ENCODE measurements at regions not wholly inside any gene's neighbourhood (a gene's known extent, or its start where the extent isn't known, plus 50 kb on each side); places are given as distances from the start of the nearest gene placed in this dataset.
"Not testable (repeated sequence)": the region's sequence is repeated elsewhere in the genome, so short reads cannot be mapped to it uniquely, and the experiment has no call there.

GRCh38 chr9:750249-750967 lies 91.1 kb upstream of the DMRT1 start:
- Histone ChIP-seq H3K27me3 (replicated peaks in 2 of 5; ENCODE audit: control insufficient read depth in 4 of 5, insufficient read depth in 5 of 5, low read length in 4 of 5) (no peaks in the 10 kb centered on the region), H3K9me3 (ENCODE audit: control extremely low read depth in 1 of 5, control insufficient read depth in 4 of 5, insufficient read depth in 2 of 5, low read depth in 1 of 5, low read length in 4 of 5) (no peaks in the 10 kb centered on the region)
- POLR2A ChIA-PET = no interaction called here

DNA sequence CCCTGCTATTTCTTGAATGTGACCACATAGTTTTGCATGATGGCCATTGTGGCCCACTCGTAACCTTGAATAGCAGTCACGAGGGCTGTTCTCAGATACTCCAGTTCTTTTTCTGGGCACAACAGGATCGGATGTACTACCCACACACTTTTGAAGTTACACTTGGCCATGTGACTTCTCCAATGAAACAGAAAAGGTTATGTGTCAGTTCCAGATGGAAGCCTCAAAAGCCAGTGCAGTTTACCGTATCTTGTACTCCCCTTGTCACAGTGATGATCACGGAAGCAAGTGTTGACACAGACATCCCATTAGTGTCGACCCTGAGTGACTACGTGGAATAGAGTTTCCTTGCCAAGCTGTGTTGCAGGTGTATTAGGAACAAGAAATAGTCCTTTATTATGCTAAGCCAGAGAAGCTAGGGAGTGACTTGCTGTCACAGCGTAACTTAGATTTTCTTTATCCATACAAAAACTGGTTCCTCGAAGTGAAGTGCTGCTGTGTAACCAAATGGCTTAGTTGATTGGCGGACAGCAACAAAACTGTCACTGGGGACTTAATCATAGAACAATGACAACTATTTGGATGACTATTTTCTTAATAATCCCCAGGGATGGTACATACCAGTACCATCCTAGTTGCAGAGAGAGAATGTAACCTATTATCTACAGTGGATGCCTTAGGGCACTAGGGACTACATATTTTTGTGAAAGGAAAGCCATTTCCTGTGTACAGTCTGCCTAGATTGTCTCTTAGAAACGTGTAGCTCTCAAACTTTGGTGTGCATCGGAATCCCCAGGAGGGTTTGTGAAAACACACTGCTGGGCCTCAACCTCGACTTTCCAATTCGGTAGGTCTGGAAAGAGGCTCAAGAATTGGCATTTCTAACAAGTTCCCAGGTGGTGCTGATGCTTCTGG lies 90.1 kb upstream of the DMRT1 start:
- Histone ChIP-seq H3K27me3 (replicated peaks in 2 of 5; ENCODE audit: control insufficient read depth in 4 of 5, insufficient read depth in 5 of 5, low read length in 4 of 5) (no peaks in the 10 kb centered on the region), H3K4me1 (ENCODE audit: control extremely low read depth in 1 of 4, control insufficient read depth in 4 of 4, insufficient read depth in 4 of 4, low read length in 3 of 4) (peaks cover 20 to 65% (median 58%) of the 10 kb centered on the region in 4 experiments), H3K9me3 (ENCODE audit: control extremely low read depth in 1 of 5, control insufficient read depth in 4 of 5, insufficient read depth in 2 of 5, low read depth in 1 of 5, low read length in 4 of 5) (no peaks in the 10 kb centered on the region), H3K27ac (ENCODE audit: insufficient read depth in 1 of 2, low read depth in 1 of 2, low read length in 2 of 2, poor library complexity in 1 of 2, severe bottlenecking in 2 of 2) (no peak overlapping the region), H3K36me3 (ENCODE audit: control insufficient read depth in 4 of 4, insufficient read depth in 4 of 4, low read length in 3 of 4) (peaks cover 0 to 4% (median 0%) of the 10 kb centered on the region in 4 experiments), H3K4me3 (ENCODE audit: control insufficient read depth in 1 of 7, extremely low read depth in 1 of 7, insufficient read depth in 4 of 7, low read depth in 2 of 7, low read length in 6 of 7) (no peak overlapping the region)
- no peak for DNase-seq
- ChIA-PET CTCF (interaction anchor here (0.6 to 15.8 kb wide), 10 partner anchors 8 to 138 kb away, joined by 3 to 231 read pairs (median 4); no protein-coding TSS in a partner anchor), POLR2A (no interaction called here)
- WGBS (ENCODE audit: insufficient coverage) = 79% methylated on average over 14 of the region's 14 CpGs

More at GRCh38 chr9:750249-750967, 91.1 kb upstream of the DMRT1 start:
- WGBS (ENCODE audit: insufficient coverage) = 3% methylated on average over 4 of the region's 7 CpGs
- DNase-seq = peak; percentile 13 to 71 (median 59)
- Histone ChIP-seq H3K4me3 (ENCODE audit: control insufficient read depth in 1 of 7, extremely low read depth in 1 of 7, insufficient read depth in 4 of 7, low read depth in 2 of 7, low read length in 6 of 7) (peak overlapping the region in 3 of 7 experiments; percentile 39 to 52 (median 52)), H3K4me1 (ENCODE audit: control extremely low read depth in 1 of 4, control insufficient read depth in 4 of 4, insufficient read depth in 4 of 4, low read length in 3 of 4) (peaks cover 20 to 63% (median 51%) of the 10 kb centered on the region in 4 experiments), H3K27ac (ENCODE audit: insufficient read depth in 1 of 2, low read depth in 1 of 2, low read length in 2 of 2, poor library complexity in 1 of 2, severe bottlenecking in 2 of 2) (no peak overlapping the region), H3K36me3 (ENCODE audit: control insufficient read depth in 4 of 4, insufficient read depth in 4 of 4, low read length in 3 of 4) (peaks cover 0 to 10% (median 3%) of the 10 kb centered on the region in 4 experiments)
- CTCF ChIA-PET = interaction anchor here (0.6 to 2.3 kb wide), 11 partner anchors 9 to 137 kb away, joined by 3 to 11 read pairs (median 4); no protein-coding TSS in a partner anchor

DNA sequence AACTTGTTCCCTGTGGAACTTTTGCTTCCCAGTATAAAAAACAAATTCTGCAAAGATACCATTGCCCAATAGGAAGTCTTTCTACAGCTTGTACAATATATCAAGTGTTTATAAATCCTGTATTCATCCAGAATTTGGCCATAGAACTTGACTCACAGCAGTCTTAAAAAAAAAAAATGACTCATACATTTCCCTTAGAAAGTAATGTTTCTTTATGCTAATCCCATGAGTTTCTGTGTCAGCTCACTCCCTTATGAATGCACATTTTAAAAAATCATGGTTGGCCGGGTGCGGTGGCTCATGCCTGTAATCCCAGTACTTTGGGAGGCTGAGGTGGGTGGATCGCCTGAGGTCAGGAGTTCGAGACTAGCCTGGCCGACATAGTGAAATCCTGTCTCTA lies 89.3 kb upstream of the DMRT1 start:
- Histone ChIP-seq H3K9me3 (ENCODE audit: control extremely low read depth in 1 of 5, control insufficient read depth in 4 of 5, insufficient read depth in 2 of 5, low read depth in 1 of 5, low read length in 4 of 5) (no peaks in the 10 kb centered on the region), H3K4me1 (ENCODE audit: control extremely low read depth in 1 of 4, control insufficient read depth in 4 of 4, insufficient read depth in 4 of 4, low read length in 3 of 4) (peaks cover 20 to 70% (median 57%) of the 10 kb centered on the region in 4 experiments), H3K4me3 (ENCODE audit: control insufficient read depth in 1 of 7, extremely low read depth in 1 of 7, insufficient read depth in 4 of 7, low read depth in 2 of 7, low read length in 6 of 7) (no peak overlapping the region), H3K36me3 (ENCODE audit: control insufficient read depth in 4 of 4, insufficient read depth in 4 of 4, low read length in 3 of 4) (no peaks in the 10 kb centered on the region), H3K27me3 (replicated peaks in 2 of 5; ENCODE audit: control insufficient read depth in 4 of 5, insufficient read depth in 5 of 5, low read length in 4 of 5) (no peaks in the 10 kb centered on the region), H3K27ac (ENCODE audit: insufficient read depth in 1 of 2, low read depth in 1 of 2, low read length in 2 of 2, poor library complexity in 1 of 2, severe bottlenecking in 2 of 2) (no peak overlapping the region)
- WGBS (ENCODE audit: insufficient coverage) = 100% methylated on average over 5 of the region's 5 CpGs
- CTCF ChIA-PET = interaction anchor here (0.7 to 15.8 kb wide), 5 partner anchors 8 to 135 kb away, joined by 3 to 231 read pairs (median 3); no protein-coding TSS in a partner anchor
- no peak for DNase-seq
- POLR2A ChIA-PET = interaction anchor here (0.5 kb wide), 1 partner anchor 75 kb away, joined by 3 read pairs; no protein-coding TSS in a partner anchor

GRCh38 chr9:752681-753200 lies 88.8 kb upstream of the DMRT1 start:
- 94% methylated on average over 5 of the region's 6 CpGs for WGBS (ENCODE audit: insufficient coverage)
- POLR2A ChIA-PET = interaction anchor here (0.5 kb wide), 1 partner anchor 75 kb away, joined by 3 read pairs; no protein-coding TSS in a partner anchor
- Histone ChIP-seq H3K4me3 (ENCODE audit: control insufficient read depth in 1 of 7, extremely low read depth in 1 of 7, insufficient read depth in 4 of 7, low read depth in 2 of 7, low read length in 6 of 7) (no peak overlapping the region), H3K27me3 (replicated peaks in 2 of 5; ENCODE audit: control insufficient read depth in 4 of 5, insufficient read depth in 5 of 5, low read length in 4 of 5) (no peaks in the 10 kb centered on the region), H3K4me1 (ENCODE audit: control extremely low read depth in 1 of 4, control insufficient read depth in 4 of 4, insufficient read depth in 4 of 4, low read length in 3 of 4) (peaks cover 20 to 72% (median 56%) of the 10 kb centered on the region in 4 experiments), H3K9me3 (ENCODE audit: control extremely low read depth in 1 of 5, control insufficient read depth in 4 of 5, insufficient read depth in 2 of 5, low read depth in 1 of 5, low read length in 4 of 5) (no peaks in the 10 kb centered on the region), H3K27ac (ENCODE audit: insufficient read depth in 1 of 2, low read depth in 1 of 2, low read length in 2 of 2, poor library complexity in 1 of 2, severe bottlenecking in 2 of 2) (no peak overlapping the region), H3K36me3 (ENCODE audit: control insufficient read depth in 4 of 4, insufficient read depth in 4 of 4, low read length in 3 of 4) (no peaks in the 10 kb centered on the region)
- CTCF ChIA-PET = interaction anchor here (0.6 to 15.8 kb wide), 4 partner anchors 8 to 136 kb away, joined by 3 to 231 read pairs (median 4); no protein-coding TSS in a partner anchor
- no peak for DNase-seq

- POLR2A ChIA-PET; H3K4me3 ChIP-seq (ENCODE audit: control insufficient read depth in 1 of 7, extremely low read depth in 1 of 7, insufficient read depth in 4 of 7, low read depth in 2 of 7, low read length in 6 of 7); H3K27me3 ChIP-seq (replicated peaks in 2 of 5; ENCODE audit: control insufficient read depth in 4 of 5, insufficient read depth in 5 of 5, low read length in 4 of 5); DNase-seq; H3K9me3 ChIP-seq (ENCODE audit: control extremely low read depth in 1 of 5, control insufficient read depth in 4 of 5, insufficient read depth in 2 of 5, low read depth in 1 of 5, low read length in 4 of 5); H3K27ac ChIP-seq (ENCODE audit: insufficient read depth in 1 of 2, low read depth in 1 of 2, low read length in 2 of 2, poor library complexity in 1 of 2, severe bottlenecking in 2 of 2); H3K36me3 ChIP-seq (ENCODE audit: control insufficient read depth in 4 of 4, insufficient read depth in 4 of 4, low read length in 3 of 4): not testable (repeated sequence)
- WGBS (ENCODE audit: insufficient coverage) = 99% methylated on average over 7 of the region's 9 CpGs
- CTCF ChIA-PET = interaction anchor here (0.6 to 15.8 kb wide), 4 partner anchors 9 to 137 kb away, joined by 3 to 231 read pairs (median 4); no protein-coding TSS in a partner anchor
- H3K4me1 ChIP-seq (ENCODE audit: control extremely low read depth in 1 of 4, control insufficient read depth in 4 of 4, insufficient read depth in 4 of 4, low read length in 3 of 4) = peaks cover 16 to 64% (median 46%) of the 10 kb centered on the region in 4 experiments
These were observed 87.8 kb upstream of the DMRT1 start for GRCh38 chr9:753734-754133.

DNA sequence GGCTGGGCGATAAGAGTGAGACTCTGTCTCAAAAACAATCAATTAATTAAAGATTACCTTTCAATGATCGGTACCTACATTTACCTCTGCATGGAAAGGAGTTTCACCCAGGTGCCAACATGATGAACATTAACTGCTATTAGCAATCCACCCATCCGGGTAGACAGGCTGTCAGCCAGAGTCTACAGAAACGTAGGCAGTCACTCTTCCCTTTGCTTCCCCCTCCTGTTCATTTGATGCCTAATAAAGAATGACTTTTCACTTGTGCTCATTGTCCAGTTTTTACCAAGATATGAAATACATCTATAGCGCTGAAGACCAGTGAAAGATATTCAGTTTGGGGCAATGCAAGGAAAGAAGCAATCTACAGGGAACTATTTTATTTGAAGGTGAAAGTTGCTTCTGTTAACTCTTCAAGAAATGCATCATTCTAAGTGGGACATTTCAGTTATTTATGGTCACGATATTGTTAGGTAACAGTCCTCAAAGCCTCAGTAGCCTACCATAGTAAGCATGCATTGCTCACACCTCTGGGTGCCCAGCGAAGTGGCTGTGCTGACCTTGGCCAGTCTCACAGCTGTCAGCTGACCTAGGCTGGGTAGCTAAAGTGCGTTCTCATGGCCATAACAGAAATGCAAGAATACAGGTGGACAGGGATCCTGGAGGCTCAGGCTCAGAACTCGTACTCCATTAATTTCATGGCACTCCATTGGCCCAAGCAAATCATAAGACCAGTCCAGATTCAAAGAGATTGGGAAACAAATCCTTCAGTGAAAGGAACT lies 87.2 kb upstream of the DMRT1 start:
- CTCF ChIA-PET = interaction anchor here (0.7 to 15.8 kb wide), 6 partner anchors 10 to 138 kb away, joined by 3 to 231 read pairs (median 4); no protein-coding TSS in a partner anchor

More for the DNA sequence above, 87.2 kb upstream of the DMRT1 start:
- no peak overlapping the region for H3K27ac ChIP-seq (ENCODE audit: insufficient read depth in 1 of 2, low read depth in 1 of 2, low read length in 2 of 2, poor library complexity in 1 of 2, severe bottlenecking in 2 of 2)
- H3K4me3 ChIP-seq (ENCODE audit: control insufficient read depth in 1 of 7, extremely low read depth in 1 of 7, insufficient read depth in 4 of 7, low read depth in 2 of 7, low read length in 6 of 7) = no peak overlapping the region
- no peaks in the 10 kb centered on the region for H3K27me3 ChIP-seq (replicated peaks in 2 of 5; ENCODE audit: control insufficient read depth in 4 of 5, insufficient read depth in 5 of 5, low read length in 4 of 5)
- no peaks in the 10 kb centered on the region for H3K9me3 ChIP-seq (ENCODE audit: control extremely low read depth in 1 of 5, control insufficient read depth in 4 of 5, insufficient read depth in 2 of 5, low read depth in 1 of 5, low read length in 4 of 5)
- no peaks in the 10 kb centered on the region for H3K36me3 ChIP-seq (ENCODE audit: control insufficient read depth in 4 of 4, insufficient read depth in 4 of 4, low read length in 3 of 4)
- POLR2A ChIA-PET = no interaction called here
- WGBS (ENCODE audit: insufficient coverage) = 86% methylated on average over 8 of the region's 9 CpGs
- DNase-seq = no peak
- peaks cover 12 to 58% (median 40%) of the 10 kb centered on the region in 4 experiments for H3K4me1 ChIP-seq (ENCODE audit: control extremely low read depth in 1 of 4, control insufficient read depth in 4 of 4, insufficient read depth in 4 of 4, low read length in 3 of 4)

Data from common myeloid progenitor, CD34-positive (primary cell).